ENCODE measurements at regions not wholly inside any gene's neighbourhood (a gene's known extent, or its start where the extent isn't known, plus 50 kb on each side); places are given as distances from the start of the nearest gene placed in this dataset.

DNA sequence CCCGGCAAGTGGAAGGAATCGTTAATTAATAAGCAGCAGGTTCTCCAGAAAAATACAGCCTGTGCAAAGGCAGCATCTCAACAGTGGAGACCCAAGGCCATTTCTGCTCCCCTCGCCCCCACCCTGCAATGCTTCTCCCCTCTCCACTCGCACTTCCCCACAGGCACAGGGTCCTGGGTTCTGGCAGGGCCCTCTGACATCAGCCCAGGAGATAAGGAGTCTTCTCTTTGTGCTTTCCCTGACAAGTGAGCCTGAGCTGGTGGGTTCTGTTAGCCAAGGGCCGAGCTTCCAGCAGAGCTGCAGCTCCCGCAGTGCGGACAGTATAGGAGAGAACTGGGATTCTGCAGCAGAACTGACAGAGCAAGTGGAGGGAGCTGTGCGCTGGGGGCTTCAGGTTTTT is 257.5 kb downstream of the NSG2 start:
- TF ChIP-seq POLR2AphosphoS5 (IDR thresholded peaks at IDR 0.05) (no peak), CTCF (IDR thresholded peaks at IDR 0.05) (no peak), POLR2A (IDR thresholded peaks at IDR 0.05) (no peak), EP300 (IDR thresholded peaks at IDR 0.05) (no peak)

Measured in gastroesophageal sphincter (tissue), 3 donors.